Left lung (tissue), 4 donors: ENCODE measurements at regions not wholly inside any gene's neighbourhood (a gene's known extent, or its start where the extent isn't known, plus 50 kb on each side); places are given as distances from the start of the nearest gene placed in this dataset.

Experiments used
- ATAC-seq: fragments of 200-7000 bp; cut with Tn5 transposase; one replicate; pipeline ENCODE4 v1.9.1; 2020; ENCODE audit warnings: moderate library complexity
- DNase-seq, 4 donors: peaks; one replicate each; pipeline ENCODE4 v3.0.0-alpha.2; 2013 to 2020
- H3K27ac ChIP-seq, 2 donors: fragments of 200-600 bp; sonication (generic) in 1 of 2; one replicate each; pipeline versions ENCODE4 v1.5.0 to v1.8.0; 2020 to 2021
- H3K27me3 ChIP-seq, 2 donors: fragments of 200-600 bp; sonication (generic) in 1 of 2; one replicate each; pipeline versions ENCODE4 v1.5.0 to v1.8.0; 2020 to 2021
- H3K36me3 ChIP-seq, 2 donors: fragments of 200-600 bp; sonication (generic) in 1 of 2; one replicate each; pipeline versions ENCODE4 v1.5.0 to v1.8.0; 2020 to 2021
- H3K4me1 ChIP-seq, 2 donors: fragments of 200-600 bp; one replicate each; pipeline ENCODE4 v1.8.0; 2021
- H3K4me3 ChIP-seq, 2 donors: fragments of 200-600 bp; sonication (generic) in 1 of 2; one replicate each; pipeline versions ENCODE4 v1.5.0 to v1.8.0; 2020 to 2021; ENCODE audit warnings: mild to moderate bottlenecking in 1 of 2
- H3K9me3 ChIP-seq, 2 donors: fragments of 200-600 bp; sonication (generic) in 1 of 2; one replicate each; pipeline versions ENCODE4 v1.5.0 to v1.8.0; 2020 to 2021
- intact Hi-C, 2 donors: fragments of 100-400 bp; cut with DNase I; formaldehyde crosslinking; loops; one replicate each; pipeline versions ENCODE4 v1.11.2 to v1.14.2; 2022
- TF ChIP-seq, protein P1 (sequence below), 2 donors: fragments of 200-600 bp; sonication (generic) in 1 of 2; IDR thresholded peaks; one replicate each; pipeline versions ENCODE4 v1.5.0 to v1.8.0; 2021; ENCODE audit warnings: antibody characterized with exemption in 2 of 2
- donor health status: DM: no; HTN: yes; CAD: no.
- donor health status: DM: no; HTN: no; CAD: no.

DNA sequence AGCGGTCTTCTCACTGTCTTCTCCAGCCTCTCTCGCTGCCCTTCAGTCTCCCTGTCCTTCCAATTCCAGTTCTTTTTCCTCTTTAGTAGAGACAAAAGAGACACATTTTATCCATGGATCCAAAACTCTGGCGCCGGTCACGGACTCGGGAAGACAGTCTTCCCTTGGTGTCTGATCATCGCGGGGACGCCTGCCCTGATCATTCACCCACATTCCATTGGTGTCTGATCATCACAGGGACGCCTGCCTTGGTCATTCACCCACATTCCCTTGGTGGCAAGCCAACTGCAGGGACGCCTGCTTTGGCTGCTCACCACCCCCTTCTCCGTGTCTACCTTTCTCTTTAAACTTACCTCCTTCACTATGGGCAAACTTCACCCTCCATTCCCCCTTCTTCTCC, 619.5 kb downstream of the RERGL start:
- no peaks in the 10 kb centered on the region for H3K36me3 ChIP-seq
- DNase-seq = peak in 1 of 4 donors; percentile 48
- intact Hi-C loops = no loop called here

DNA sequence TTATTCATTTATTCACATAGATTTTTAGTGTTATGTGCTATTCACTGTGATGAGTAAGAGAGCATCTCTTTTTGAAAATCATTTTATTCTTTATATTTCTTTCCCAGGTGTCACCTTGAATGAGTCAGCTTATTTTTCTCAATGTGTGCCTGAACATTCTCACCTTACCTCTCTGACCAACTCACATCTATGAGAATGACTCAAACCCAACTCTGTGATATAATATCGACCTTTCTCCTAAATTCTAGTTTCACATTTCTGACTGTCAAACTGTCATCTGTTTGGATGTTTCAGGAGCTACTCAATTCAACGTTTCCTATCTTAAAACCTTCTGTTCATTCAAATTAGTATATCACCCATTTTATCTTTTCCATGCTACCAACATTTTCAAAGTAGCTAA, 630.8 kb downstream of the RERGL start:
- no peak overlapping the region for H3K4me3 ChIP-seq

More for the DNA sequence above, 619.5 kb downstream of the RERGL start:
- H3K27ac ChIP-seq = no peak overlapping the region
- ATAC-seq = no peak
- no peak overlapping the region for H3K4me3 ChIP-seq
- TF ChIP-seq, protein P1, sequence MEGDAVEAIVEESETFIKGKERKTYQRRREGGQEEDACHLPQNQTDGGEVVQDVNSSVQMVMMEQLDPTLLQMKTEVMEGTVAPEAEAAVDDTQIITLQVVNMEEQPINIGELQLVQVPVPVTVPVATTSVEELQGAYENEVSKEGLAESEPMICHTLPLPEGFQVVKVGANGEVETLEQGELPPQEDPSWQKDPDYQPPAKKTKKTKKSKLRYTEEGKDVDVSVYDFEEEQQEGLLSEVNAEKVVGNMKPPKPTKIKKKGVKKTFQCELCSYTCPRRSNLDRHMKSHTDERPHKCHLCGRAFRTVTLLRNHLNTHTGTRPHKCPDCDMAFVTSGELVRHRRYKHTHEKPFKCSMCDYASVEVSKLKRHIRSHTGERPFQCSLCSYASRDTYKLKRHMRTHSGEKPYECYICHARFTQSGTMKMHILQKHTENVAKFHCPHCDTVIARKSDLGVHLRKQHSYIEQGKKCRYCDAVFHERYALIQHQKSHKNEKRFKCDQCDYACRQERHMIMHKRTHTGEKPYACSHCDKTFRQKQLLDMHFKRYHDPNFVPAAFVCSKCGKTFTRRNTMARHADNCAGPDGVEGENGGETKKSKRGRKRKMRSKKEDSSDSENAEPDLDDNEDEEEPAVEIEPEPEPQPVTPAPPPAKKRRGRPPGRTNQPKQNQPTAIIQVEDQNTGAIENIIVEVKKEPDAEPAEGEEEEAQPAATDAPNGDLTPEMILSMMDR (IDR thresholded peaks at IDR 0.05) = no peak
- peaks cover 0 to 12% of the 10 kb centered on the region in 2 donors for H3K9me3 ChIP-seq
- H3K4me1 ChIP-seq = no peaks in the 10 kb centered on the region
- no peaks in the 10 kb centered on the region for H3K27me3 ChIP-seq

DNA sequence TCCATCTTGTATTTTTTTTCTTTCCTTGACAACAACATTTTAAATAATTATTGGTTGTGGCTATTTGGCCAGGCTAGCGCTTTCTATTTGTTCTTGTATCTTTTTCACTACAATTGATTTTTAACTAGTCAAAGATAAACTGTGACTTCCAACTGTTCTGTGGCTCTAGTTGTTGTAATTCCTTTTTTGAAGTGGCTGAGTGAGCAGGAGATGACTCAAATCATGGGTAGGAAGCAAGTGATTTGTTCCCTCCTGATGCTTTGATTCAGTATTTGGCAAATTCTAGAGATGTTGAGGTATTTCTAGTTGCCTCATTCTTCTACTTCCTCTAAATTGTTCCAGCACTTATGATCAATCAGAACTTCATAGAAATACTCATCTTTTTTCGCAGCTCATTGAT, 633.5 kb downstream of the RERGL start:
- intact Hi-C loops = no loop called here
- no peak for ATAC-seq
- TF ChIP-seq, protein P1 (IDR thresholded peaks at IDR 0.05) = no peak

More for the DNA sequence above, 630.8 kb downstream of the RERGL start:
- no peaks in the 10 kb centered on the region for H3K27me3 ChIP-seq
- DNase-seq (no peak), ATAC-seq (no peak)
- H3K4me1 ChIP-seq = no peaks in the 10 kb centered on the region
- TF ChIP-seq, protein P1 (IDR thresholded peaks at IDR 0.05) = no peak
- H3K9me3 ChIP-seq = no peaks in the 10 kb centered on the region
- H3K27ac ChIP-seq = no peak overlapping the region
- intact Hi-C loops = no loop called here
- H3K36me3 ChIP-seq = no peaks in the 10 kb centered on the region

DNA sequence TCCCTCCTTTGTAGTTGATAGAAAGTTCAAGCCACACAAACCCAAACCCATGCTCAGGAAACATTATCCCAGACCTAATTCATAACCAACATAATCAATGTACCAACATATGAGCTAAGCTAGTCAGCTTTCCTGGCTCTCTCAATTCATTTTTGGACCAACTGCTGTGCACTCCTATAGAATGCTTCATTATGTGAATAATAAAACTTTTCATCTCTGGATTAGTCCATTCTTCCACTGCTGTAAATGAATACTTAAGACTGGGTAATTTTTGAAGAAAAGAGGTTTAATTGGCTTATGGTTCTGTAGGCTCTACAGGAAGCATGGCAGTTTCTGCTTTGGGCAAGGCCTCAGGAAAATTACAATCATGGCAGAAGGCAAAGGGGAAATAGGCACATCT, 651.9 kb downstream of the RERGL start:
- Histone ChIP-seq H3K9me3 (peaks cover 4 to 41% of the 10 kb centered on the region in 2 donors), H3K4me3 (no peak overlapping the region), H3K36me3 (no peaks in the 10 kb centered on the region), H3K27ac (no peak overlapping the region), H3K4me1 (no peaks in the 10 kb centered on the region), H3K27me3 (no peaks in the 10 kb centered on the region)
- TF ChIP-seq, protein P1 (IDR thresholded peaks at IDR 0.05) = no peak
- intact Hi-C loops = no loop called here
- ATAC-seq (no peak), DNase-seq (no peak)

More for the DNA sequence above, 633.5 kb downstream of the RERGL start:
- DNase-seq = no peak
- H3K4me3 ChIP-seq = no peak overlapping the region
- no peaks in the 10 kb centered on the region for H3K9me3 ChIP-seq
- no peak overlapping the region for H3K27ac ChIP-seq
- H3K4me1 ChIP-seq = no peaks in the 10 kb centered on the region
- no peaks in the 10 kb centered on the region for H3K27me3 ChIP-seq
- no peaks in the 10 kb centered on the region for H3K36me3 ChIP-seq

DNA sequence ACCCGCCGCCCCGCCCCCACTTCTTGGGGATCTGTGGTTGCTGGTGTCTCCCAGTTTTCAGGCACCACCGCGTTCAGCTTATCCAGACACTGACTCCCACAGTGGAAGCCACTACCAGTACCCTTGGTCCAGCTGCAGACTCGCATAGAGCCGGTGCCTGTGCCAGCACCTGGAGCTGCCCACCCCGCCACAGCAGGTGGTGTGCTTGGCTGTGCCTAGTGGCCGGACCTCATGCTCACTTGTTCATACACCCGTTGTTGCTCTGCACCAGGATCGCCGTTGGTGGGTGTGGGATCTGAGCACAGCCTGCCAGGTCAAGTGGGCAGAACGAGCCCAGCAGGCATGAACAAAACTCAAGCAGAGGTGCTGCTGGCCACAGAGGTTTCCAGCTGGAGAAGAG, 673.2 kb downstream of the RERGL start:
- Histone ChIP-seq H3K4me3 (no peak overlapping the region), H3K27ac (no peak overlapping the region), H3K4me1 (no peaks in the 10 kb centered on the region), H3K27me3 (no peaks in the 10 kb centered on the region), H3K9me3 (peaks cover 0 to 24% of the 10 kb centered on the region in 2 donors), H3K36me3 (no peaks in the 10 kb centered on the region)
- DNase-seq = peak in 1 of 4 donors; percentile 75
- ATAC-seq = no peak
- TF ChIP-seq, protein P1 (IDR thresholded peaks at IDR 0.05) = no peak
- intact Hi-C loops = no loop called here
